ENCODE measurements at regions not wholly inside any gene's neighbourhood (a gene's known extent, or its start where the extent isn't known, plus 50 kb on each side); places are given as distances from the start of the nearest gene placed in this dataset.
"Not testable (repeated sequence)": the region's sequence is repeated elsewhere in the genome, so short reads cannot be mapped to it uniquely, and the experiment has no call there.

GRCh38 chrX:67347145-67347544 is 196.7 kb upstream of the AR start:
- CTCF ChIA-PET, result no interaction called here
- no peak for DNase-seq (ENCODE audit: low read depth, low spot score)
- TF ChIP-seq CTCF (IDR thresholded peaks at IDR 0.05; ENCODE audit: insufficient read depth, low read length, missing control alignments), result no peak
- POLR2A ChIA-PET, result interaction anchor here (0.6 kb wide), 1 partner anchor 1019 kb away, joined by 3 read pairs; no protein-coding TSS in a partner anchor
- H3K4me3 ChIP-seq (ENCODE audit: low read depth, low read length), result no peak overlapping the region

GRCh38 chrX:67351411-67351810 is 192.4 kb upstream of the AR start:
- ChIA-PET CTCF (no interaction called here), POLR2A (no interaction called here)
- TF ChIP-seq CTCF (IDR thresholded peaks at IDR 0.05; ENCODE audit: insufficient read depth, low read length, missing control alignments), result no peak
- H3K4me3 ChIP-seq (ENCODE audit: low read depth, low read length), result no peak overlapping the region
- DNase-seq (ENCODE audit: low read depth, low spot score), result no peak

DNA sequence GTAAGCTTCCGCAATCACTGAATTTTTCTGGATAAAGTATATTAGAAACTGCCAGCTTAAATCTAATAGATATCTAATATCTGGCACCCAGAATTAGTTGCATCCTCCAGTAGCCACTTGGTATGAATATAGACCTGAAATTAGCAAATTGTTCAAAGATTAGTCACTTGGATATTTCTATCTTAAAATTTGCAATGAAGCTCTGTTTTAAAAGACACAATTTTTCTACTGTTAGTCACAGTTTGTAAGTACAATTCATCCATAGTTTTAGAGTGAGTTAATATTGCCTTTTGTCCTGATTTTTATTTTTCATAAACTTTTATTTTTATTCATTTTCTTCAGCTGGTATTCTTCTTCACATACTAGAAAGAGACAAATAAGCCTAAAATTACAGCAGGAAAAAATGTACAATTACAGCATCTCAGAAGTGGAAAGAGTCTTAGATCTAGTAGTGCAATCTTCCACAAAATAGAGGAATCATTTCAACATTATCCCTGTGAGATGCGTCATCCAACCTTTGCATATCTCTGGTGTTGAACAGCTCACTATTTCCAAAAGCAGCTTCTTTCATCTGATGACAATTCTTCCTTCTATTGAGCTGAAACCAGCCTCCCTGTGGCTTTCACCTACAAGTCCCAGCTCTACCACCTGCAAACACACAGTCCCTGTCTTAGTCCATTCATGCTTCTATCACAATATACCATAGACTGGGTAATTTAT is 190.0 kb upstream of the AR start:
- H3K4me3 ChIP-seq (ENCODE audit: low read depth, low read length), result no peak overlapping the region
- ChIA-PET POLR2A (no interaction called here), CTCF (no interaction called here)
- no peak for DNase-seq (ENCODE audit: low read depth, low spot score)
- TF ChIP-seq CTCF (IDR thresholded peaks at IDR 0.05; ENCODE audit: insufficient read depth, low read length, missing control alignments), result no peak

DNA sequence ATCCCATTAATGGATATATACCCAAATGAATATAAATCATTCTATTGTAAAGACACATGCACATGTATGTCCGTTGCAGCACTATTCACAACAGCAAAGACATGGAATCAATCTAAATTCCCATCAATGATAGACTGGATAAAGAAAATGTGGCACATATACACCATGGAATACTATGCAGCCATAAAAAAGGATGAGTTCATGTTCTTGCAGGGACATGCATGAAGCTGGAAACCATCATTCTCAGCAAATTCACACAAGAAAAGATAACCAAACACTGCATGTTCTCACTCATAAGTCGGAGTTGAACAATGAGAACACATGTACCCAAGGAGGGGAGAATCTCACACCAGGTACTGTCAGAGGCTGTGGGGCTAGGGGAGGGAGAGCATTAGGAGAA is 182.6 kb upstream of the AR start:
- DNase-seq (ENCODE audit: low read depth, low spot score); CTCF ChIA-PET; POLR2A ChIA-PET; H3K4me3 ChIP-seq (ENCODE audit: low read depth, low read length): not testable (repeated sequence)

DNA sequence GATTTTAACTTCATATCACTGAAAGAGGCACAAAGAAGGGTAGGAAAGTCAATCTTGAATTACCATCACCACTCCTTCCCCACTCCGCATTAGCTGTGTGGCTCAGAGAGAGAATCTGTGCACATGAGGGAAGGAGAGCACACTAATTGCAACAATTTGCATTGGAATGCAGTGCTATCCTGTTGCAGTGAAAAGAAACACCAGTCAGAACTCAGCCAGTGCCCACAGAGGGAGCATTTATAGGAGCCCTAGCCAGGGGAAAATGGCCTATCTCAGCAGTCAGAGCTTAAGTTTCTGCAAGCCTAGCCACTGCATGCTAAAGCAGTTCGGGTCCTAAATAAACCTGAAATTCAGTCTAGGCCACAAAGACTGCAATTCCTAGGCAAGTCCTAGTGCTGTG is 159.4 kb upstream of the AR start:
- CTCF ChIA-PET, result no interaction called here
- no peak for TF ChIP-seq CTCF (IDR thresholded peaks at IDR 0.05; ENCODE audit: insufficient read depth, low read length, missing control alignments)
- no peak for DNase-seq (ENCODE audit: low read depth, low spot score)
- POLR2A ChIA-PET, result interaction anchor here (0.7 kb wide), 1 partner anchor 162 kb away, joined by 3 read pairs; no protein-coding TSS in a partner anchor
- H3K4me3 ChIP-seq (ENCODE audit: low read depth, low read length), result no peak overlapping the region

DNA sequence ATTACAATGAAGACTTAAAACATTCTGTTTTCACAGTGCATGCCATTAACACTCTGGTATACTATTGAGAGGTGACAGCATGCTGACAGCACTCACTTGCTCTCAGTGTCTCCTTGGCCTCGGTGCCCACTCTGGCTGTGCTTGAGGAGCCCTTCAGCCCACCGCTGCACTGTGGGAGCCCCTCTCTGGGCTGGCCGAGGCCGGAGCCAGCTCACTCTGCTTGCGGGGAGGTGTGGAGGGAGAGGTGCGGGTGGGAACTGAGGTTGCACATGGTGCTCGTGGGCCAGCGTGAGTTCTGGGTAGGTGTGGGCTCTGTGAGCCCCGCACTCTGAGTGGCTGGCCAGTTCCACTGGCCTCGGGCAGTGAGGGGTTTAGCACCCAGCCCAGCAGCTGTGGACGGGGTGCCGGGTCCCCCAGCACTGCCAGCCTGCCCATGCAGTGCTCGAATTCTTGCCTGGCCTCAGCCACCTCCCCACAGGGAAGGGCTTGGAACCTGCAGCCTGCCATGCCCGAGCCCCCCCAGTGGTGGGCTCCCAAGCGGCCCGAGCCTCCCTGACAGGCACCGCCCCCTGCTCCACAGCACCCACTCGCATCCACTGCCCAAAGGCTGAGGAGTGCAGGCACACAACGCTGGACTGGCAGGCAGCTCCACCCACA is 135.3 kb upstream of the AR start:
- ChIA-PET POLR2A (no interaction called here), CTCF (no interaction called here)
- H3K4me3 ChIP-seq (ENCODE audit: low read depth, low read length), result no peak overlapping the region
- DNase-seq (ENCODE audit: low read depth, low spot score), result no peak
- TF ChIP-seq CTCF (IDR thresholded peaks at IDR 0.05; ENCODE audit: insufficient read depth, low read length, missing control alignments), result no peak

GRCh38 chrX:67415937-67416336 is 127.9 kb upstream of the AR start:
- CTCF ChIA-PET, result no interaction called here
- DNase-seq (ENCODE audit: low read depth, low spot score), result no peak
- POLR2A ChIA-PET, result no interaction called here
- TF ChIP-seq CTCF (IDR thresholded peaks at IDR 0.05; ENCODE audit: insufficient read depth, low read length, missing control alignments), result no peak
- H3K4me3 ChIP-seq (ENCODE audit: low read depth, low read length), result no peak overlapping the region

Measured in AG04449 (cell line).